ENCODE measurements at regions not wholly inside any gene's neighbourhood (a gene's known extent, or its start where the extent isn't known, plus 50 kb on each side); places are given as distances from the start of the nearest gene placed in this dataset.
"Not testable (repeated sequence)": the region's sequence is repeated elsewhere in the genome, so short reads cannot be mapped to it uniquely, and the experiment has no call there.

- no peaks in the 10 kb centered on the region for H3K79me2 ChIP-seq (ENCODE audit: insufficient read depth, low read depth, low read length)
- H3K36me3 ChIP-seq (ENCODE audit: insufficient read depth, low read length): no peaks in the 10 kb centered on the region
- BruUV-seq (replicated peaks): no TSS peak
- no peaks in the 10 kb centered on the region for H3K9me2 ChIP-seq (ENCODE audit: insufficient read depth, low read length)
- no peaks in the 10 kb centered on the region for H3K9me3 ChIP-seq (ENCODE audit: low read length)
- no peak overlapping the region for H3K4me2 ChIP-seq (ENCODE audit: low read length)
- CTCF ChIA-PET (ENCODE audit: unreplicated experiment): no interaction called here
- H2AFZ ChIP-seq (ENCODE audit: low read length): no peak overlapping the region
- no peak overlapping the region for H3K4me3 ChIP-seq (ENCODE audit: low read depth, low read length, poor library complexity, severe bottlenecking)
- no peaks in the 10 kb centered on the region for H4K20me1 ChIP-seq (ENCODE audit: insufficient read depth, low read length)
- no peak overlapping the region for H3K27ac ChIP-seq (ENCODE audit: low read depth, low read length, poor library complexity, severe bottlenecking)
- intact Hi-C loops (cut with micrococcal nuclease; ENCODE audit: unreplicated experiment): no loop called here
- POLR2A ChIA-PET: interaction anchor here (0.9 kb wide), 1 partner anchor 13 kb away, joined by 3 read pairs; no protein-coding TSS in a partner anchor
- TF ChIP-seq EZH2phosphoT487 (IDR thresholded peaks at IDR 0.05; ENCODE audit: borderline replicate concordance, low read depth, low read length) (no peak), CTCF (conservative IDR thresholded peaks at IDR 0.05; ENCODE audit: low read length) (no peak)
- no peaks in the 10 kb centered on the region for H3K4me1 ChIP-seq (ENCODE audit: insufficient read depth, low read length, poor library complexity, severe bottlenecking)
- DNase-seq (ENCODE audit: low spot score): no peak
Measured at GRCh38 chr9:15058236-15058635, 148.0 kb upstream of the FREM1 start.

- H3K9me2 ChIP-seq (ENCODE audit: insufficient read depth, low read length); DNase-seq (ENCODE audit: low spot score); H3K9me3 ChIP-seq (ENCODE audit: low read length); BruUV-seq (replicated peaks); H2AFZ ChIP-seq (ENCODE audit: low read length); CTCF ChIA-PET (ENCODE audit: unreplicated experiment); POLR2A ChIA-PET; H3K4me3 ChIP-seq (ENCODE audit: low read depth, low read length, poor library complexity, severe bottlenecking); H3K79me2 ChIP-seq (ENCODE audit: insufficient read depth, low read depth, low read length); intact Hi-C loops (cut with micrococcal nuclease; ENCODE audit: unreplicated experiment); H3K36me3 ChIP-seq (ENCODE audit: insufficient read depth, low read length); H3K27ac ChIP-seq (ENCODE audit: low read depth, low read length, poor library complexity, severe bottlenecking); H3K4me2 ChIP-seq (ENCODE audit: low read length); H3K4me1 ChIP-seq (ENCODE audit: insufficient read depth, low read length, poor library complexity, severe bottlenecking); H4K20me1 ChIP-seq (ENCODE audit: insufficient read depth, low read length): not testable (repeated sequence)
Measured at GRCh38 chr9:15055284-15055683, 145.1 kb upstream of the FREM1 start.

- no peak overlapping the region for H2AFZ ChIP-seq (ENCODE audit: low read length)
- intact Hi-C loops (cut with micrococcal nuclease; ENCODE audit: unreplicated experiment): no loop called here
- no peaks in the 10 kb centered on the region for H4K20me1 ChIP-seq (ENCODE audit: insufficient read depth, low read length)
- H3K4me1 ChIP-seq (ENCODE audit: insufficient read depth, low read length, poor library complexity, severe bottlenecking): no peaks in the 10 kb centered on the region
- DNase-seq (ENCODE audit: low spot score): no peak
- no peak overlapping the region for H3K4me3 ChIP-seq (ENCODE audit: low read depth, low read length, poor library complexity, severe bottlenecking)
- BruUV-seq (replicated peaks): no TSS peak
- H3K79me2 ChIP-seq (ENCODE audit: insufficient read depth, low read depth, low read length): no peaks in the 10 kb centered on the region
- H3K9me2 ChIP-seq (ENCODE audit: insufficient read depth, low read length): no peaks in the 10 kb centered on the region
- H3K4me2 ChIP-seq (ENCODE audit: low read length): no peak overlapping the region
- POLR2A ChIA-PET: interaction anchor here (0.5 kb wide), 1 partner anchor 42 kb away, joined by 3 read pairs; no protein-coding TSS in a partner anchor
- no peak overlapping the region for H3K27ac ChIP-seq (ENCODE audit: low read depth, low read length, poor library complexity, severe bottlenecking)
- no peaks in the 10 kb centered on the region for H3K9me3 ChIP-seq (ENCODE audit: low read length)
- no peak for TF ChIP-seq CTCF (conservative IDR thresholded peaks at IDR 0.05; ENCODE audit: low read length)
- TF ChIP-seq EZH2phosphoT487 (IDR thresholded peaks at IDR 0.05; ENCODE audit: borderline replicate concordance, low read depth, low read length): no peak
- CTCF ChIA-PET (ENCODE audit: unreplicated experiment): no interaction called here
- no peaks in the 10 kb centered on the region for H3K36me3 ChIP-seq (ENCODE audit: insufficient read depth, low read length)
Measured at GRCh38 chr9:15048772-15049171, 138.5 kb upstream of the FREM1 start.

Measured in OCI-LY7 (cell line).